ENCODE measurements at regions not wholly inside any gene's neighbourhood (a gene's known extent, or its start where the extent isn't known, plus 50 kb on each side); places are given as distances from the start of the nearest gene placed in this dataset.
"Not testable (repeated sequence)": the region's sequence is repeated elsewhere in the genome, so short reads cannot be mapped to it uniquely, and the experiment has no call there.

DNA sequence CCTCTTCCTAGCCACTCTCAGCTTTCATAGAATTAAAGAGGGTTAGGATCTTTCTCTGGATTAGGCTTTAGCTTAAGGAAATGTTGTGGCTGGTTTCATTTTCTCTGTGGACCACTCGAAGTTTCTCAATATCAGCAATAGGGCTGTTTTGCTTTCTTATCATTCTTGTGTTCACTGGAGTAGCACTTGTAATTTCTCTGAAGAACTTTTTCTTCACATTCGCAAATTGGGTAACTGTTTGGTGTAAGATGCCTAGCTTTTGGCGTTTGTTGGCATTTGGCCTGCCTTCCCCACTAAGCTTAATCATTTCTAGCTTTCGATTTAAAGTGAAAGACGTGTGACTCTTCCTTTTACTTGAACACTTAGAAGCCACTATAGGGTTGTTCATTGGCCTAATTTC, 210.8 kb upstream of the PROX1 start:
- DNase-seq (ENCODE audit: low read depth), result no peak

- DNase-seq (ENCODE audit: low read depth), result no peak
Observed at GRCh38 chr1:213779228-213779627, 208.5 kb upstream of the PROX1 start.

DNA sequence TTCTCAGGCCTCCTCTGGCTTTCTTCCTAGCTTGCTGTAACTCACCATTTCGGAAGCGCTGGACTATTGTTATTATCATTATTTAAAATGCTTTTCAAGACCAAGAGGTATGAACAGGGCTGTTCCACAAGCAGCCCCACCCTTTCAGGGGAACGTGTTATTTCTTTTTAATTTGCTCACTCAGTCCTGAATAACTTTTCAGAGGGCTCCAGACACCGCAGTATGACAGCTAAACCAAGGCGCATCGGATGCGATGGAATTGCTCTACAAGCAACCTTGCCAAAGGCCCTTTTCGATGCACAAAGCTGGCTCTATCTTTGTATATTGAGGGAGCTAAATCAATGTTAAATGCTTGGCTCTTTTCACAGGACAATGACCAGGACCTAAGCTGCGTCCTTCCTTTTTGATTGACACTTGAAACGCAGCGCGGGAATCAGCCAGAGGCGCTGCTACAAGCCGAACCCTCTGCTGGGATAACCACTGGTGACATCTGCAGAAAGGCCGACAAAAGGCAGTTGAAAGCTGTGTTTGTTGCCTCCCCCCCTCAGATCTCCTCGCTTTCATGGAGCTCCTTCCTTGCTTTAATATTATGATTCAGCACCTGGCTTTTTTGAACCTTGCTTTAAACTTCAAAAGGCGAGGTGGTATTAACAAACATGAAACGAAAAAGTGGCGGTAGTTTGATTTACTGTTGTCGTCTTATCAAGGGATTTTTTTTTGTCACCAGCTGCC, 204.7 kb upstream of the PROX1 start:
- DNase-seq (ENCODE audit: low read depth), result no peak

DNA sequence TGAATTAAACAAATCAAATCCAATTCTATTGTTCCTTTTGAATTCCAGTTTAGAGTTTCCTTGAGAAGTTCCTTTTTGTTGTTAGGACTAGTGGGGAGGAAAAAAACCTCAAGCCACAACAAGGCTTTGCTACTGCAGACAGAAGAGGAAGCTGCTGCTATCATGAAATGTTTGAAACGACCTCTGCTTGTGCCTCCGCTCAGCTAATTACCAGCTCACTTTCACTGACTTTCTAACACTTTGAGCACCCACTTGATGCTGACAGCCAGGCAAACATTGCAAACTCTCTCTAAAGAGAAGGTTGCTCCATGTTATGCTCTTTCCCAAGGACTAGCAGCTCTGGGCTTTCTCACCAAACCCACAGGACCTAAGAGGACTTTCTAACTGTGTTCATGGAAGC, 203.9 kb upstream of the PROX1 start:
- no peak for DNase-seq (ENCODE audit: low read depth)

- DNase-seq (ENCODE audit: low read depth), result no peak
Observed at GRCh38 chr1:213786683-213787082, 201.1 kb upstream of the PROX1 start.

GRCh38 chr1:213790565-213790964, 197.2 kb upstream of the PROX1 start:
- no peak for DNase-seq (ENCODE audit: low read depth)

- no peak for DNase-seq (ENCODE audit: low read depth)
Observed at GRCh38 chr1:213793482-213794067, 194.2 kb upstream of the PROX1 start.

DNA sequence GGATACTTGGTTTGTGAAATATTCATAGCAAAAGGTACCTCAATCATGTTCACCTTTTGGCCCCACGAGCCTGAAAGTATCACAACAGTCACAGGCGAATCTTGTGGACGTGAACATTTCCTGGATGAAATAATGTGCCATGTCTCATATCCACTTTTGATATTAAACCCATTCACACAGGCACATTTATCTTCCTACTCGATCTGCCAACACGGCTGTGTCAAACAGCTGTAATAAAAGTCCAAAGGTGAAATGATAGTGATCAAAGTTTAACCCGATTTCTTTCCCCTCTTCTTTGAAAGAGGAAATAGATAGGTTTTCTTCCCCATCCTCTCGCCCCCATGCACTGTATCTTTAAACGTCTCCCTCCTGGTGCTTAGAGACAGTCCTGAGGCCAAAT, 191.2 kb upstream of the PROX1 start:
- DNase-seq (ENCODE audit: low read depth), result no peak

DNA sequence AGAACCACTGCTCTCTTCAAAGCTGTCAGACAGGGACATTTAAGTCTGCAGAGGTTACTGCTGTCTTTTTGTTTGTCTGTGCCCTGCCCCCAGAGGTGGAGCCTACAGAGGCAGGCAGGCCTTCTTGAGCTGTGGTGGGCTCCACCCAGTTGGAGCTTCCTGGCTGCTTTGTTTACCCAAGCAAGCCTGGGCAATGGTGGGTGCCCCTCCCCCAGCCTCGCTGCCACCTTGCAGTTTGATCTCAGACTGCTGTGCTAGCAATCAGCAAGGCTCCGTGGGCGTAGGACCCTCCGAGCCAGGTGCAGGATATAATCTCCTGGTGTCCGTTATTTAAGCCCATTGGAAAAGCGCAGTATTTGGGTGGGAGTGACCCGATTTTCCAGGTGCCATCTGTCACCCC, 179.5 kb upstream of the PROX1 start:
- DNase-seq (ENCODE audit: low read depth), result not testable (repeated sequence)

DNA sequence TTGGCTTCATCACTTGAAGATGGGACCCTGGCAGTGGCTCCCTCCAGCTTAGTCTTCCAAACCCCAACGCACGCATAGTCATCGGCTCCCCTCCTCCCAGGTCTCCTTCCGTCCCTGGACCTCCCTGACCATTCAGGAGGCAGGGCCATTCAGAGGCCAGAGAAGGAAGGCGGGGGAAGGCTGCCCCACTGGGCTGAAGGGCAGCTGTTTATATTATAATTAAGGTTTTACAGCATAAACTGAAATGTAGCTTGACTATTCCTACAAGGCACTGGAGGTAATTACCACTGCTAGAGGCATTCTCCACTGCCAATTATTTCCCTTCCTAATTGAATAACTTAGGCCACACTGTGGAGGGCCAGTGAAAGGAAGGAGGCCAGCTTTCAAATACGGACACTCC, 170.6 kb upstream of the PROX1 start:
- DNase-seq (ENCODE audit: low read depth), result no peak

- no peak for DNase-seq (ENCODE audit: low read depth)
Observed at GRCh38 chr1:213820362-213821149, 167.2 kb upstream of the PROX1 start.

DNA sequence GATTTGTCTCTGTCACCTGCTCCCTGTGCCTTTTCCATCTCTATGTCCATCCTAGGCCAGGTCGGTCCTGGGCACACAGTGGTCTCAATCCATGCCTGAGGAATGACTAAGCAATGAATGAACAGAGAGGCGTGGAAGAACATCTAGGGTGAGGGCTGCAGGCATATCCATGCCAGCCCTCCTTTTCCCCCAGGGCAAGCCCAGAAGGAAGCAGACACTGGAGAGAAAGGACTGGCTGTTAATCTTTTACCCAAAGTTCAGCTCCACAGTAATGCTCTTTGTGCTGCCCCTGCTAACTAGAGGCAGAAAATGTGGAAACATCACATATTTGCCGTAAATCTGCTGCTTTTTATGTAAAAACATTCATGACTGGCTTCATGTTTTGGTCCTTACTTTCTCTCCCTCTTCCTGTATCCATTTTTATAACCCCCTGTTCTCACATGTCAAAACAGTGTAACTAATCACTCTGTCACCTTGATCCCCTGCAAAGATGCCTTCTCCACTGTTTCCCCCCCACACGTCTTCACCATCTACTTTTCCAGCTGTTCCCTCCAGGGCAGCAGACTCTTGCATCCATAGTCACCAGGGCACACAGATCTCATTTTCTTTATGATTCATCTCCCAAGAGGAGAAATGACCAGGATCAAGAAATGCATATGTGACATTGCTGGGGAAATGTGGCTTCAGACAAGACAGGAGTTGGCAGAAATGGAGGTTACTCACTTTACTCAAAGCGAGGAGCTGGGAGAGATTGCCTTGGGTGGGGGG, 166.4 kb upstream of the PROX1 start:
- DNase-seq (ENCODE audit: low read depth), result no peak

- no peak for DNase-seq (ENCODE audit: low read depth)
Observed at GRCh38 chr1:213821943-213822334, 165.8 kb upstream of the PROX1 start.

- no peak for DNase-seq (ENCODE audit: low read depth)
Observed at GRCh38 chr1:213826891-213827290, 160.9 kb upstream of the PROX1 start.

DNA sequence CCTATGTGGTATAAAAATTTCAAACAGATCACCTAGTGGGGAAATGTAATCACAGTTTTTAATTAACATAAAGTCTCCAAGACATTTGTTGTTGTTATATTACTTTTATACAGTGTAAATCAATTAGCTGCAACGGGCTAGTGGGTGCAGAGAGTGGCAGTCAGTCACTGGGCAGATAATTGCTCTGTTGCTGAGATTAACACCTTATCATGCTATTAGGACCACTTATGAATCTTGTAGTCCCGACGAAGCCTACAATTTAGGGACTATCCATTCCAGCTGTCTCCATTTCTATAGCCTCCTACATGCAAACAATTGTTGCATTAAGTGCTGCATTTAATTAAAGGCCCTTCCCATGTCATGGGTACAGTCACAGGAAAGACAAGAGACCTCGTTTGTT, 158.9 kb upstream of the PROX1 start:
- DNase-seq (ENCODE audit: low read depth), result no peak

DNA sequence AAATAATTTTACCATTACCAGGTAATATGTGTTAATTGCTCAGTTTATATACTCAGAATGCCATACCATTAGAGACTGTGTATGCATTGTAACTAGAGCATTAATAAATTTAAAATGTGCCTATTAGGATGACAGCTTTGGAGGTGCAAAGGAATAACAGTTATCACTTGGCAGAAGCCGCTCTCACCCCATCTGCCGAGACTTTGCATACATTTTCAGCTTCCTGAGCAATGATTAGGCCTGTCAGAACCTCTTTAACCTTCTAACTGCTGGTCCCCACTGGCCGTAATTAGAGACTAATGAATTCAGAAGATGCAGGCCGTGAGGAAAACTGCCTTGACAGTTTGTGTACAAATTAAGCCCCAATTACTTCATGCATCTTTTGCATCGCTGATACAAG, 158.0 kb upstream of the PROX1 start:
- DNase-seq (ENCODE audit: low read depth), result no peak

DNA sequence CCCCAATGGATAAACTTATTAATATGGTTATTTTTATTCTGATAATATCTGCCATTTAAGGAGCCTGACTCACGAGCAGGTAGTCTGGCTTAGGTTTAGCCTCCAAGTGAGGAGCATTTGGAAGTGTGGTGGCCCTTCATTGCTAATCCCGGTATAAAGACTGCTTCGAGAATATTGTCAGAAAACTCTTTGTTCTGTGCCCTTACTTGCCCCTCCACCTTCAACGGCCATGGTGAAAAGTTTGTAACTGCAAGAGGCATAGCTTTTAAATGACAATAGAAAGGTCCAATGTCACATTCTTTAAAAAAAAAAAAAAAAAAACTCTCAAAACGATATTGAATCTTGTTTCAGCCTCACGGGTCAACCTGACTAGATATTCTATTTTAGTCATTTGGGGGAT, 157.4 kb upstream of the PROX1 start:
- no peak for DNase-seq (ENCODE audit: low read depth)

GRCh38 chr1:213840575-213840974, 147.2 kb upstream of the PROX1 start:
- DNase-seq (ENCODE audit: low read depth), result no peak

- DNase-seq (ENCODE audit: low read depth), result no peak
Observed at GRCh38 chr1:213844632-213845031, 143.1 kb upstream of the PROX1 start.

DNA sequence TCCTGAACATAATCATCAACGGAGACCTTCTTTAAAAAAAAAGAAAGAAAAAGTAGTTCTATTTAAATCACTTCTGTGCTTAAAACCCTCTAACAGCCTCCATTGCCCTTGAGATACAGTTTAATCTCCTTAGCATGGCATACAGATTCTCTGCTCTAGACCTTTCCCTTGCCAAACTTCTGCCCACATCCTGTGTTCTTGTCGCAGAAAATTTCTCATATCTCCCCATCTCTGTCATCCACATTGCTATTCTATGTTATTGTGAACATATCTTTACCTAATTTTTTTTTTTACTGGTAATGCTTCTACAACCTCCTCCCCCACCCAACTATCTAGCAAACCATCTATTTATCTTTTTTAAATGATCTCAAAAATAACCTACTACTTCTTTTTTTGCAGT, 135.7 kb upstream of the PROX1 start:
- DNase-seq (ENCODE audit: low read depth), result no peak

- no peak for DNase-seq (ENCODE audit: low read depth)
Observed at GRCh38 chr1:213858581-213858980, 129.2 kb upstream of the PROX1 start.

DNA sequence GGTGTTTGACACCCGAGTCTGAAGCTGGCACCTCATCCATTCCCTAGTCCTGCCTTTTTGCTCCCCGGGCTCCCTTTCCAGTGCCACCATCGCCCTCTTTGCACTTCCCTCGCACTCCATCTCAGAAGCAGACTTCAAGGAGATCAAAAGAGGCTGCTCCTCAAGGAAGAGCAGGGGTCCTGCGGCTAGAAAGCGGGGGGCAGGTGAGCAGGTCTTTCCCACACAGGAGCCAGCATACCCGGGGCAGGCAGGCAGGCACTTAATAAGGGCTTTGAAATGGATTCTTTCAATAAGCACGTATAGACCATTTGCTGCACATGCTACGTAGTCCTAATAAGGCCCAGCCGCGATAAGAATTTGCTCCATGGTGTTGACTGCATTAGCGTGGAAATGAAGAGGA, 125.9 kb upstream of the PROX1 start:
- DNase-seq (ENCODE audit: low read depth), result no peak

All from forelimb muscle (tissue), 1 donor.